ENCODE measurements at regions not wholly inside any gene's neighbourhood (a gene's known extent, or its start where the extent isn't known, plus 50 kb on each side); places are given as distances from the start of the nearest gene placed in this dataset.

GRCh38 chr17:52294301-52294700 is 135.8 kb upstream of the CA10 start:
- Mint-ChIP-seq H3K4me3 (ENCODE audit: unreplicated experiment) (no peak overlapping the region), H3K36me3 (ENCODE audit: insufficient read depth, unreplicated experiment) (no peaks in the 10 kb centered on the region), H3K4me1 (ENCODE audit: low read depth, unreplicated experiment) (no peaks in the 10 kb centered on the region), H3K9me3 (ENCODE audit: unreplicated experiment) (no peaks in the 10 kb centered on the region), H3K27me3 (ENCODE audit: insufficient read depth, unreplicated experiment) (no peaks in the 10 kb centered on the region), H3K27ac (ENCODE audit: unreplicated experiment) (no peak overlapping the region)
- H3K36me3 ChIP-seq (ENCODE audit: control insufficient read depth, insufficient read depth, low read length) = no peaks in the 10 kb centered on the region
- H3K4me1 ChIP-seq = no peaks in the 10 kb centered on the region
- no peaks in the 10 kb centered on the region for H3K27me3 ChIP-seq (replicated peaks; ENCODE audit: control insufficient read depth, insufficient read depth, low read length)
- no peak for TF ChIP-seq CTCF (IDR thresholded peaks at IDR 0.05; ENCODE audit: insufficient read depth in 1 of 2, low read depth in 1 of 2, low read length in 1 of 2, severe bottlenecking in 1 of 2, unreplicated experiment in 1 of 2)
- H3K4me3 ChIP-seq (ENCODE audit: low read depth, low read length) = no peak overlapping the region
- no TSS peak for BruUV-seq (replicated peaks)
- CTCF ChIA-PET = no interaction called here
- no peak for DNase-seq
- intact Hi-C loops (cut with micrococcal nuclease; ENCODE audit: unreplicated experiment) = no loop called here
- H3K9me3 ChIP-seq = no peaks in the 10 kb centered on the region
- POLR2A ChIA-PET = no interaction called here

DNA sequence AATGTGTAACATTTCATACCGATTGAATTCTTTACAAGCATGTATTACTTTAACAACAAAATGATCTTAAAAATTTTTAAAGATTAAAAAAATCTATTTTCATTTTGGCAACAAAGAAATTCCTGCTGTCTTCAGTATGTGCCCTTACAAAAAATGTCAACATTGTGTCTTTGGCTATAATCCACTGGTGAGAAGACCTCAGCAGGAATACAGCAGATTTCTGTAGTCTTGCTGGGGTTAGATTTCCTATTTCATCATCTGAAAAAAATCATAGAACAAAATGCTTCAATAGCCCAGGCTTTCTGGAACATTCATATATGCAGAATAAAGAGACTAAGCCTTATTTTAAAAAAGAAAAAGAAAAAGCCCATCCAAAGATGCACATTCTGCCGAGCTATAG is 129.1 kb upstream of the CA10 start:
- Mint-ChIP-seq H3K36me3 (ENCODE audit: insufficient read depth, unreplicated experiment) (no peaks in the 10 kb centered on the region), H3K4me1 (ENCODE audit: low read depth, unreplicated experiment) (no peaks in the 10 kb centered on the region), H3K4me3 (ENCODE audit: unreplicated experiment) (no peak overlapping the region), H3K27ac (ENCODE audit: unreplicated experiment) (no peak overlapping the region), H3K9me3 (ENCODE audit: unreplicated experiment) (no peaks in the 10 kb centered on the region), H3K27me3 (ENCODE audit: insufficient read depth, unreplicated experiment) (peaks cover 8% of the 10 kb centered on the region)
- no peak for DNase-seq
- Histone ChIP-seq H3K4me3 (ENCODE audit: low read depth, low read length) (no peak overlapping the region), H3K9me3 (no peaks in the 10 kb centered on the region), H3K36me3 (ENCODE audit: control insufficient read depth, insufficient read depth, low read length) (no peaks in the 10 kb centered on the region), H3K4me1 (no peaks in the 10 kb centered on the region), H3K27me3 (replicated peaks; ENCODE audit: control insufficient read depth, insufficient read depth, low read length) (no peaks in the 10 kb centered on the region)
- TF ChIP-seq CTCF (IDR thresholded peaks at IDR 0.05; ENCODE audit: insufficient read depth in 1 of 2, low read depth in 1 of 2, low read length in 1 of 2, severe bottlenecking in 1 of 2, unreplicated experiment in 1 of 2) = no peak
- intact Hi-C loops (cut with micrococcal nuclease; ENCODE audit: unreplicated experiment) = no loop called here
- no TSS peak for BruUV-seq (replicated peaks)
- CTCF ChIA-PET = no interaction called here
- POLR2A ChIA-PET = no interaction called here

GRCh38 chr17:52283872-52284271 is 125.4 kb upstream of the CA10 start:
- DNase-seq = no peak
- H3K27ac Mint-ChIP-seq (ENCODE audit: unreplicated experiment) = no peak overlapping the region
- Histone ChIP-seq H3K4me1 (no peaks in the 10 kb centered on the region), H3K27me3 (replicated peaks; ENCODE audit: control insufficient read depth, insufficient read depth, low read length) (no peaks in the 10 kb centered on the region), H3K36me3 (ENCODE audit: control insufficient read depth, insufficient read depth, low read length) (no peaks in the 10 kb centered on the region), H3K4me3 (ENCODE audit: low read depth, low read length) (no peak overlapping the region), H3K9me3 (no peaks in the 10 kb centered on the region)
- ChIA-PET POLR2A (no interaction called here), CTCF (no interaction called here)
- peaks cover 11% of the 10 kb centered on the region for H3K27me3 Mint-ChIP-seq (ENCODE audit: insufficient read depth, unreplicated experiment)
- BruUV-seq (replicated peaks) = no TSS peak
- H3K36me3 Mint-ChIP-seq (ENCODE audit: insufficient read depth, unreplicated experiment) = no peaks in the 10 kb centered on the region
- TF ChIP-seq CTCF (IDR thresholded peaks at IDR 0.05; ENCODE audit: insufficient read depth in 1 of 2, low read depth in 1 of 2, low read length in 1 of 2, severe bottlenecking in 1 of 2, unreplicated experiment in 1 of 2) = no peak
- H3K9me3 Mint-ChIP-seq (ENCODE audit: unreplicated experiment) = no peaks in the 10 kb centered on the region
- no peaks in the 10 kb centered on the region for H3K4me1 Mint-ChIP-seq (ENCODE audit: low read depth, unreplicated experiment)
- H3K4me3 Mint-ChIP-seq (ENCODE audit: unreplicated experiment) = no peak overlapping the region
- intact Hi-C loops (cut with micrococcal nuclease; ENCODE audit: unreplicated experiment) = no loop called here

Measured in Caco-2 (cell line).